GM21360 (cell line): ENCODE measurements at regions not wholly inside any gene's neighbourhood (a gene's known extent, or its start where the extent isn't known, plus 50 kb on each side); places are given as distances from the start of the nearest gene placed in this dataset.
"Not testable (repeated sequence)": the region's sequence is repeated elsewhere in the genome, so short reads cannot be mapped to it uniquely, and the experiment has no call there.

Experiments used
- ATAC-seq: cut with Tn5 transposase; IDR thresholded peaks from one replicate; pipeline ENCODE4 v1.9.1; 2021; ENCODE audit warnings: mild to moderate bottlenecking, moderate library complexity; ENCODE audit not compliant: unreplicated experiment

- ATAC-seq: no peak
Measured at GRCh38 chr18:1467461-1467964, 562.8 kb downstream of the ADCYAP1 start.

- no peak for ATAC-seq
Measured at GRCh38 chr18:1468550-1468949, 563.9 kb downstream of the ADCYAP1 start.

- no peak for ATAC-seq
Measured at GRCh38 chr18:1475867-1476266, 571.2 kb downstream of the ADCYAP1 start.

GRCh38 chr18:1480309-1480708 is 575.6 kb downstream of the ADCYAP1 start:
- no peak for ATAC-seq

- no peak for ATAC-seq
Measured at GRCh38 chr18:1481577-1481976, 576.9 kb downstream of the ADCYAP1 start.

GRCh38 chr18:1483385-1483784 is 578.7 kb downstream of the ADCYAP1 start:
- ATAC-seq: no peak

GRCh38 chr18:1487457-1487856 is 582.8 kb downstream of the ADCYAP1 start:
- no peak for ATAC-seq

GRCh38 chr18:1488394-1488793 is 583.7 kb downstream of the ADCYAP1 start:
- no peak for ATAC-seq

GRCh38 chr18:1488957-1489356 is 584.3 kb downstream of the ADCYAP1 start:
- ATAC-seq: no peak

- ATAC-seq: no peak
Measured at GRCh38 chr18:1495387-1495786, 590.7 kb downstream of the ADCYAP1 start.

- no peak for ATAC-seq
Measured at GRCh38 chr18:1496096-1496495, 591.4 kb downstream of the ADCYAP1 start.

GRCh38 chr18:1498216-1498615 is 593.5 kb downstream of the ADCYAP1 start:
- ATAC-seq: no peak

GRCh38 chr18:1499265-1499664 is 594.6 kb downstream of the ADCYAP1 start:
- no peak for ATAC-seq

GRCh38 chr18:1503847-1504246 is 599.2 kb downstream of the ADCYAP1 start:
- no peak for ATAC-seq

GRCh38 chr18:1505856-1506255 is 601.2 kb downstream of the ADCYAP1 start:
- ATAC-seq: no peak

- no peak for ATAC-seq
Measured at GRCh38 chr18:1510542-1511179, 606.0 kb downstream of the ADCYAP1 start.

GRCh38 chr18:1511619-1512311 is 607.1 kb downstream of the ADCYAP1 start:
- no peak for ATAC-seq

GRCh38 chr18:1513519-1513918 is 608.8 kb downstream of the ADCYAP1 start:
- ATAC-seq: no peak

- ATAC-seq: not testable (repeated sequence)
Measured at GRCh38 chr18:1521588-1522248, 617.0 kb downstream of the ADCYAP1 start.

GRCh38 chr18:1522249-1522615 is 617.6 kb downstream of the ADCYAP1 start:
- no peak for ATAC-seq

GRCh38 chr18:1526991-1527390 is 622.3 kb downstream of the ADCYAP1 start:
- ATAC-seq: no peak

GRCh38 chr18:1527805-1528204 is 623.1 kb downstream of the ADCYAP1 start:
- ATAC-seq: no peak
